Esophagus squamous epithelium (tissue), 5 donors: ENCODE measurements at regions not wholly inside any gene's neighbourhood (a gene's known extent, or its start where the extent isn't known, plus 50 kb on each side); places are given as distances from the start of the nearest gene placed in this dataset.

Experiments used
- DNase-seq: peaks from one replicate; lab custom pipeline; 2025; lab: John Stamatoyannopoulos, UW
- H3K27ac ChIP-seq, 4 donors: fragments of 200-600 bp; sonication (generic); one replicate each; pipeline ENCODE4 v1.5.1; 2016 to 2019; ENCODE audit warnings: mild to moderate bottlenecking in 1 of 4
- H3K27me3 ChIP-seq, 4 donors: fragments of 200-600 bp; sonication (generic); 1 replicate in 3 of 4; 2 replicates in 1 of 4; pipeline versions ENCODE4 v1.5.1 to v1.6.0; 2017 to 2021; ENCODE audit warnings: antibody characterized with exemption in 1 of 4
- H3K36me3 ChIP-seq, 3 donors: fragments of 200-600 bp; sonication (generic); one replicate each; pipeline ENCODE4 v1.5.1; 2016 to 2019
- H3K4me1 ChIP-seq, 3 donors: fragments of 200-600 bp; sonication (generic); one replicate each; pipeline ENCODE4 v1.5.1; 2017 to 2019
- H3K4me3 ChIP-seq, 4 donors: fragments of 200-600 bp; sonication (generic); 1 replicate in 3 of 4; 2 replicates in 1 of 4; pipeline ENCODE4 v1.5.1; 2016 to 2019; ENCODE audit warnings: mild to moderate bottlenecking in 2 of 4, moderate library complexity in 1 of 4
- H3K9me3 ChIP-seq, 3 donors: fragments of 200-600 bp; sonication (generic); one replicate each; pipeline ENCODE4 v1.5.1; 2016 to 2019
- POLR2A ChIP-seq, 4 donors: fragments of 450-650 bp; IDR thresholded peaks; one replicate each; pipeline ENCODE4 v1.6.1; 2017; ENCODE audit warnings: antibody characterized with exemption in 4 of 4, mild to moderate bottlenecking in 4 of 4, moderate library complexity in 3 of 4
- WGBS, 2 donors: methylation state at CpG; one replicate each; pipeline ENCODE4 v1.1.5; 2018; 5-methylcytosine and 5-hydroxymethylcytosine counted together
- intact Hi-C: fragments of 100-400 bp; cut with DNase I; formaldehyde crosslinking; loops from one replicate; pipeline ENCODE4 v1.15.0; 2022
- TF ChIP-seq, protein P1 (sequence below), 6 experiments: fragments of 450-650 bp in 4 of 6; fragments of 200-600 bp in 2 of 6; sonication (generic) in 2 of 6; IDR thresholded peaks; one replicate each; pipeline ENCODE4 v1.5.1; 2016 to 2019; ENCODE audit warnings: antibody characterized with exemption in 6 of 6, mild to moderate bottlenecking in 4 of 6, moderate library complexity in 4 of 6
- donor health status: DM: yes; HTN: yes; CAD: no.

DNA sequence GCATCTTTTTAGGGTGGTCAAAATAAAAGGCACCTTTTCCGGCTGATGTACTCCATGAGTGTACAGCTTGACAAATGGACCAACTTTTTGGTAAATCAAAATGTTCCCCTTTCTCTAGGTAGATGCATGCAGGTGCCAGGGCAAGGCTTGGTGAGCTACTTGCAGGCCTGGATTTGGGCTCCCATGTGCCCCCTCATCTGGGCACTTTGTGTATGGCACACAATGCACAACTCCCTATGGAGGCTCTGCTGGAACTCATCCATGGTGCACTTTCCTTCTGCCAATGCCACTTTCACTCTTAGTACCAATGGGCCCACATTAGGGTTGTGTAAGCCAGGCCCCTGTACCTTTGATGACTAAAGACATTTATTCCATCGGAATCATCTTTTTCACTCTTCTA is 300.8 kb downstream of the SDHAF3 start:
- DNase-seq, result no peak
- Histone ChIP-seq H3K9me3 (no peaks in the 10 kb centered on the region), H3K36me3 (no peaks in the 10 kb centered on the region), H3K4me3 (no peak overlapping the region), H3K4me1 (no peaks in the 10 kb centered on the region), H3K27me3 (no peaks in the 10 kb centered on the region), H3K27ac (no peak overlapping the region)
- WGBS, 2 donors, result 97 to 100% methylated on average over 2 of the region's 2 CpGs
- intact Hi-C loops, result no loop called here
- TF ChIP-seq, protein P1, sequence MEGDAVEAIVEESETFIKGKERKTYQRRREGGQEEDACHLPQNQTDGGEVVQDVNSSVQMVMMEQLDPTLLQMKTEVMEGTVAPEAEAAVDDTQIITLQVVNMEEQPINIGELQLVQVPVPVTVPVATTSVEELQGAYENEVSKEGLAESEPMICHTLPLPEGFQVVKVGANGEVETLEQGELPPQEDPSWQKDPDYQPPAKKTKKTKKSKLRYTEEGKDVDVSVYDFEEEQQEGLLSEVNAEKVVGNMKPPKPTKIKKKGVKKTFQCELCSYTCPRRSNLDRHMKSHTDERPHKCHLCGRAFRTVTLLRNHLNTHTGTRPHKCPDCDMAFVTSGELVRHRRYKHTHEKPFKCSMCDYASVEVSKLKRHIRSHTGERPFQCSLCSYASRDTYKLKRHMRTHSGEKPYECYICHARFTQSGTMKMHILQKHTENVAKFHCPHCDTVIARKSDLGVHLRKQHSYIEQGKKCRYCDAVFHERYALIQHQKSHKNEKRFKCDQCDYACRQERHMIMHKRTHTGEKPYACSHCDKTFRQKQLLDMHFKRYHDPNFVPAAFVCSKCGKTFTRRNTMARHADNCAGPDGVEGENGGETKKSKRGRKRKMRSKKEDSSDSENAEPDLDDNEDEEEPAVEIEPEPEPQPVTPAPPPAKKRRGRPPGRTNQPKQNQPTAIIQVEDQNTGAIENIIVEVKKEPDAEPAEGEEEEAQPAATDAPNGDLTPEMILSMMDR (IDR thresholded peaks at IDR 0.05), result no peak
- TF ChIP-seq POLR2A (IDR thresholded peaks at IDR 0.05), result no peak

DNA sequence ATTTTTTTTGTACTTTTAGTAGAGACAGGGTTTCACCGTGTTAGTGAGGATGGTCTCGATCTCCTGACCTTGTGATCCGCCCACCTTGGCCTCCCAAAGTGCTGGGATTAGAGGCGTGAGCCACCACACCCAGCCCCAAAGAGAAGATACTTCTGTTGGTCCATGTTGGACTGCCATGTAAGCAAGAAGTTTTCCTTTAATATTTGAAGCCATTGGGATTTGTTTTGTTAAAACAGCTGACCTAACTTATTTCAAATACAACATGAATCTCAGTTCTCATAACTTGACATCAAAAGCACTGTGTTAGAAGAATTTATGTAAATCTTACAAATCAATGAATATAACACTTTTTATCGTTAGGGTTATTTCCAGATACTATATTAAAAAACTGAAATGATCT is 302.4 kb downstream of the SDHAF3 start:
- no peak for TF ChIP-seq POLR2A (IDR thresholded peaks at IDR 0.05)
- TF ChIP-seq, protein P1 (IDR thresholded peaks at IDR 0.05), result no peak
- H3K4me3 ChIP-seq, result no peak overlapping the region
- no peaks in the 10 kb centered on the region for H3K9me3 ChIP-seq
- H3K36me3 ChIP-seq, result no peaks in the 10 kb centered on the region
- WGBS, 2 donors, result 81 to 87% methylated on average over 5 of the region's 5 CpGs
- H3K27me3 ChIP-seq, result no peaks in the 10 kb centered on the region
- intact Hi-C loops, result no loop called here
- no peaks in the 10 kb centered on the region for H3K4me1 ChIP-seq
- H3K27ac ChIP-seq, result no peak overlapping the region
- no peak for DNase-seq

DNA sequence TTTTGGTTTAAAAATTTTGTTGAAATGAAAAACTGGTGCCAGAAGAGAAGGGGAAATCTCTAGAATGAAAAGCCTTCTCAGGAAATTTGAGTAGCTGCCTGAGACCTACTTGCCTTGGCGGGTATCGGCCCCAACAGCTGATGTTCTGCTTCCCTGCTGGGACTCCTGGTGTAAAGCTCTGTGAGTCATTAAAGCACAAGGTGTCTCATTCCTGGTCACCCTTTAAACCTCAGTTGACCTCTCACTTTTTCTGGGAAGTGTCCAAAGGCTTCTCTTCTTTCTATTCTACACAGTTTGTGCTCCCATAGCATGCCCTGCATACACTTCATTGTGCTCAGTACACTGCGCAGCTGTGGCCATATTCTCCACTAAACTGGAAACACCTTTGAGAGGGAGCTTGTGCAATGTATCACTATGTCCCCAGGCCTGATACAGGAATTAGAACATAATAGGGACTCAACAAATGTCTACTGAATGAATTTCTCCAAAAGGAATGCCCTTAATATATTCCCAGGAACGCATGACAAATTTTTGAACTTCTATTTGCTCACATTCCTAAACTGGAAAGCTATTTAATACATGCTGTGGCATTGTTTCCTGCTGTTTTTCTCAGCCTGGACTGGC is 303.9 kb downstream of the SDHAF3 start:
- DNase-seq, result no peak
- H3K4me1 ChIP-seq, result no peaks in the 10 kb centered on the region
- no peaks in the 10 kb centered on the region for H3K27me3 ChIP-seq
- WGBS, 2 donors, result 66 to 67% methylated on average over 3 to 4 of the region's 4 CpGs
- no peaks in the 10 kb centered on the region for H3K36me3 ChIP-seq
- TF ChIP-seq POLR2A (IDR thresholded peaks at IDR 0.05), result no peak
- TF ChIP-seq, protein P1 (IDR thresholded peaks at IDR 0.05), result no peak
- no peak overlapping the region for H3K4me3 ChIP-seq
- H3K9me3 ChIP-seq, result no peaks in the 10 kb centered on the region
- no peak overlapping the region for H3K27ac ChIP-seq
- intact Hi-C loops, result no loop called here

DNA sequence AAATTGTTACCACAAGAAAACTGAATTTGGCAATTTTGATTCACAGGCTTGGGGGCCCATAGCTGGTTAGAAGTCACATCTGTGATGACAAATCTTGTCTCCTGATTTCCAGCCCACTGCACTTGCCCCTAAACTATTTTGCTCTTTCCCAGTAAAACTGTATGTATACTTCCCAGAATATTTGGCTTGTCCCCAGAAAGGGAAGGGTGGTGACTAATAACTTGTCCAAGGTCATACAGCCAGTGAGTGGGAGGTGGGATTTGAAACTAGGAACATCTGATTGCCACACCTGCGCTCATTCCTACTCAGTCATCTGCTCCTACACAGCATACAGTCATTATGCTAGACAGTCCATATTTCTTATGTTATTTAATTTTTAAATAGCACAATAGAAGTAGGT is 304.5 kb downstream of the SDHAF3 start:
- intact Hi-C loops, result no loop called here
- no peaks in the 10 kb centered on the region for H3K4me1 ChIP-seq
- no peaks in the 10 kb centered on the region for H3K9me3 ChIP-seq
- no peak overlapping the region for H3K27ac ChIP-seq
- no peak for DNase-seq
- TF ChIP-seq, protein P1 (IDR thresholded peaks at IDR 0.05), result no peak
- no peak for TF ChIP-seq POLR2A (IDR thresholded peaks at IDR 0.05)
- no peaks in the 10 kb centered on the region for H3K36me3 ChIP-seq
- no peaks in the 10 kb centered on the region for H3K27me3 ChIP-seq
- no peak overlapping the region for H3K4me3 ChIP-seq
- WGBS, 2 donors, result 89% methylated on average over 1 of the region's 1 CpG

DNA sequence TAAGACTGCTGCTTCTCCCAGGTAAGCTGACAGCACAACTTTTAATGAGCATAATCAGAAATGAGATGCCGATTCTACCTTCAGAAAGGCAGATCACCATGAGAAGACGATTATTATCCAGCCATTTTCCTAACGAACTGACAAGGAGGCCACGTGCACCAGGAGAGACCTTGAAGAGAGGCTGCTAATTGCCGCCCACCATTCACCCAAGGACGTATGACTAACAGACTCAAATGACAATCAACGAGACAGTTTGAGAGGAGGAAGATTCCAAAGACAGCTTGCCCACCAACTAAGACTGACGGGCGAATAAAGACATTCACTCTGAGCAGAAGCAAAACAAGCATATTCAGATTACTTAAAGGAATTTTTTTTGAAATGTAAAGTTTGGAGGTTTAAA is 301.9 kb upstream of the TAC1 start:
- no peaks in the 10 kb centered on the region for H3K36me3 ChIP-seq
- 74 to 83% methylated on average over 9 of the region's 9 CpGs for WGBS, 2 donors
- intact Hi-C loops, result no loop called here
- no peak overlapping the region for H3K4me3 ChIP-seq
- H3K27ac ChIP-seq, result no peak overlapping the region
- TF ChIP-seq POLR2A (IDR thresholded peaks at IDR 0.05), result no peak
- TF ChIP-seq, protein P1 (IDR thresholded peaks at IDR 0.05), result no peak
- no peaks in the 10 kb centered on the region for H3K27me3 ChIP-seq
- no peaks in the 10 kb centered on the region for H3K4me1 ChIP-seq
- no peak for DNase-seq
- no peaks in the 10 kb centered on the region for H3K9me3 ChIP-seq
